Activated T-cell treated with anti-CD3 and anti-CD28 coated beads for 24 hours (primary cell): ENCODE measurements at regions not wholly inside any gene's neighbourhood (a gene's known extent, or its start where the extent isn't known, plus 50 kb on each side); places are given as distances from the start of the nearest gene placed in this dataset.

Experiments used
- DNase-seq: peaks from one replicate; pipeline ENCODE4 v3.0.0-alpha.2; 2020; ENCODE audit warnings: low read depth

GRCh38 chr1:29481031-29481430 lies 244.7 kb downstream of the PTPRU start:
- DNase-seq = no peak

DNA sequence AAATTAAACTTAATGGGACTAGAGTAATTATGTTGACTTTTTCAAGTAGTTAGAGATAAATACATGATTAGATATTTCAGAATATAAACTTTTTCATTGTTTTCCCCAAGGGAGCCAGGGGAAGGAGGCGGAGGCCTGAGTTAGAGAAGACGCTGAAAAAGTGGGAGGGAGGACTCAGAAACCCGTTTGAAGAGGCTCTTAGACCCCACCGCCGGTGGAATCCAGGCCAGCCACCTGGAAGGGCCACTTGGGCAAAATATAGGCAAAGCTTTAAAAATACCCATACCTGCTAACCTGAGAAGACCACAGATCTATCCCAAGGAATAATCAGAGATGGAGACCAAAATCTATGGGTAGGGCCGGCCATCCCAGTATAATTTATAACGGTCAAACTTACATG lies 242.6 kb downstream of the PTPRU start:
- no peak for DNase-seq

DNA sequence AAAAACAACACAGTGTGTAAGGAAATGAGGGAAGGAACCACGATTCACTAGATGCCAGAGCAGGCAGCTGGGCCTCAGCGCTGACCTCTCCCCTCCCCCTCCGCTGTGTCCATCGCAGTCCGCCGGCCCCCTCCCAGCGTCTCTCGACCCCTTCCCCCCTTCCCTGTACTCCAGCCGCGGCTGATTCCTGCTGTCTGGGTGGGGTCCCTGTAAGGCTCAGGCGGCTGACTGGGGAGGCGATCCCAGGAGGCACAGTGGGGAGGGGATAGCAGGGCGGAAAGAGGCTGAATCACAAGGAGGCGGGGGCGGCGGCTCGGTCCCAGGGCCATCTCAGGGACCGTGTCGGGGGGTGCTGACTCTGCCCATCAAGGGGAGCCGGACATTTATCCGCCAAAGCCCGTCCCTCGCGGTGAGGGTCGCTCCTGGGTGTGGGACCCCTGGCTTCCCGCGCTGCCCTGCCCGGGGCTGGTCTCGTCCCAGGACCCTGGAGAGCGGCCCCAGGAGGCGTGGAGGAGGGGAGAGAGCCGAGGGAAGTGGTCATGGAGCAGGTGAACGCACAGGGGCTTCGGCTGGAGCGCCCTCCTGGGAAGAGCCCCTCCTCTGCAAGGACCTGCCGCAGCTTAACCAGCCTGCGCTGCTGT lies 241.9 kb downstream of the PTPRU start:
- no peak for DNase-seq

DNA sequence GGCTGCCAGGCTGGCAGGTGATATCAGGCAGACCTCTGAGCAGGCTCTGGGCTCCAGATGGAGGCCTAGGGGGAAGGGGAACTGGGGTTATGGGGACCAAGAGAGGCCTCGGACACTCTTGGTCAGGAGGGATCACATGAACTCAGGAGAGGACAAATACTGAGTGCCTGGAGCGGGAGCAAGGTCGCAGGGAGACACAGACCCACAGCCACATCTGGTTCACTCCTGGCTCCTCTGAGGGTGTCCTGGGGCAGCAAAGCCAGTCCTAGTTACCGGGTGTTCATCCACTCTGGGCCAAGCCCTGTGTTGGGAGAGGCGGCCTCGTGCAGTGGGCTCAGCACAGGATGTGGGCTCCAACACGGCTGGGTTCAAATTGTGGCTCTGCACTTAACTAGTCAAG lies 239.0 kb downstream of the PTPRU start:
- DNase-seq = no peak

DNA sequence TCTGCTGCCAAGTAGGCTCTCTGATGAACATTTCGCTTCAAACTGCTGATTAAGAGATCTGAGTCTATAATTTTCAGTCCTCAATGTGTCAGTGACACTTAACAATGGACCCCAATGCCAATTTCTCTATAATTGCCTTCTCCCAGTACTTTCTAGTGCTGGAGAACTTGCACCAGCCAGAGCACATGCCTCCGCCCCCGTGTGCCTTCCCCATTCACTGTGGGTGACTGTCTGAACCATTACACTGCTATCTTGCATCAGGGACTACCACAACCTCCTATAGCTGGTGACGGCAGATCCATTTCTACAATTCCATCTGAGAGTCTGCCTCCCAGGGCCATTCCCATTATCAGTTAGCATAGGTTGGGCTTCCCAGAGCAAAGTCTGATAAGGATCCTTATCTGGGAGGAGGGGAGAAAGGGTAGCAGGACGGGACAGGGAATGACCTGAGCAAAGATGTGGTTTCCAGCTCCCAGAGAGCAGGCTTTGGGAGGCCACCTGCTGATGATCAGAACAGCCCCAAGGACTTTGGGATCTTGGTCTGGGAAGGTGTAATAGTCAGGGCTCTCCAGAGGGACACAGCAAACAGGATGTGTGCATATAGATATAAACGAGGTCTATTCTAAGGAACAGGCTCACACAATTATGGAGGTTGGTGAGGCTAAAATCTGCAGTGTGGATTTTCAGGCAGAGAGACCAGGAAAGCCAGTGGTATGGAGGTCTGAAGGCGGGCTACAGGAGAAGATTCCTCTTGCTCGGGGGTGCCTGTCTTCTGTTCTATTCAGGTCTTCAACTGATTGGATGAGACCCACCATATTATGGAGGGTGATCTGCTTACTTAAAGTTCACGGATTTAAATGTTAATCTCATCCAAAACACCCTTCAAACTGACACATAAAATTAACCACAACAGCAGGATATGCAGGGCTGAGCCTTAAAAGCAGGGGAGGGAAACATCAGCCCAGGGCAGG lies 238.2 kb downstream of the PTPRU start:
- no peak for DNase-seq

DNA sequence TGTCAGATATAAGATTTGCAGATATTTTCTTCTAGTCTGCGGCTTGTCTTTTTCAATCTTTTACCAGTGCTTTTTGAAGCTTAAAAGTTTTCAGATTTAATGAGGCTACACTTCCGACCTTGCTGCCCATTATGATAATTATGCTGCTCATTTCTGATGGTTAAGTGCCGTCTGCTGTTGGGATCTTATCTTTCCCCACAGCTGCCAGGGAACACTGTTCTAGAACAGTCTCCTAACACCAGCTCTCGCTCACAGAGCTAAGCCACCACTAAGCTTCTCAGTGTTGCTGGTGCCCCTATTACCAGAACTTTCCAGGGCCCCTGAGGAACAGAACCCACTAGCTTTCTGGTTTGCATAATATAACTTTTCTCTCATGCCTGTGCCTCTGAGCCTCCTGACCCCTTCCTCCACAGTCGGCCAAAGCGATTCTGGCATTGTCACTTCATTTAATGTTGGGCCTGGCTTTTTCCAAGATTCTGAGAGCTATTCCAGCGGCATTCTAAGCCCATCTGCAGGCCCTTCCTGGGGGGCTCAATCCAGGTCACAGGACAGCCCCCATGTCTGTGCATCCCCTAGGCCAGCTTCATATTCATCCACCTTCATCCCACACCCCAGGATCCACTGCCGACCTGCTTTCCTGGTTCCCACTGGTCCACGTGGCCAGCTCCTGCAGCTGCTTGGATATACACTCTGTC lies 237.0 kb downstream of the PTPRU start:
- no peak for DNase-seq

- no peak for DNase-seq
These were observed 235.4 kb downstream of the PTPRU start for GRCh38 chr1:29471487-29472313.

DNA sequence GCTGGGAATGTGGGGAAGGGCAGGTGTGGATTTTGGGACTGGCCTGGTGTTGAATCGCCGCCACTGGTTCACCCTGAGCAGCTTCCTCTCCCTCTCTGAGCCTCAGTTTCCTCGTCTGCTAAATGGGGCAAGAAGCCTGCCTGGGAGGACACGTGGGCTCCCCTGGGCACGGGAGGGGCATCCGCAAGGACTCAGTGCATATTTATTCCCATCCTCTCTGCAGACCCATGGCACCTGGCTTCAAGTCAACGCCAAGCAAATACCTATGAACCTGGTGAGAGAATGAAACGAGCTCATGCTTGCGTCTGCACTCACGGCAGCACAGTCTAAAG lies 234.4 kb downstream of the PTPRU start:
- no peak for DNase-seq

DNA sequence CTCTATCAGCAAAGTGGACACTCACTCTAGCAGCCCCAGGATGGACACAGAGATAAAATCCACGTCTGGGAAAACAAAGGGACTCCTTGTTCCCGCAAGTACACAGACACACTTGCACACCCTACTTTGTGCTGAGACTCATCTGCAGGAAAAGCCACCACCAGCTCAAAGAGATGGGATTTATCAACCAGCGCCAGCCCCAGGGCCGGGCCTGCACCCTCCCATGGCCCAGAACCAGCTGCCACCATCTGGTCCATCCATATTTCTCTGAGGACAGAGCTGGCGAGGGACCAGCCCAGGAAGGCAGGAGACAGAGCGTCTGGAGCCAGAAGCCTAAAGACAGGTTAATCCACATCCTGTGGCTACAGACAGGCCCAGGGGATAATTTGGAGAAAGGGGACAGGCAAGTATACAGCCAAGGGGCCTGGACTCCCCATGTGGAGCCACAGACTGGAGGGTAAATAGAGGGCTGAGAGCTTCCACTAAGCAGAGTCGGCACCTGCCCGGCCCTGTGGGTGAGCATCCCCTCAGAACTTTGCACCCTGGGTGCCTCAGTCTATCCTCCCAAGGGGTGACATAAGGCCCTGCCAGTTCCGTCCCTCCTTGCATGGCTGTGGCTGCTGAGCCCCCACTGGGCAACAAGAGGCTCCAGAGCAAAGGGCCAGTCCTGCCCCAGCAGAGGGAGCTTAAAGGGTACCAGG lies 233.9 kb downstream of the PTPRU start:
- no peak for DNase-seq

DNA sequence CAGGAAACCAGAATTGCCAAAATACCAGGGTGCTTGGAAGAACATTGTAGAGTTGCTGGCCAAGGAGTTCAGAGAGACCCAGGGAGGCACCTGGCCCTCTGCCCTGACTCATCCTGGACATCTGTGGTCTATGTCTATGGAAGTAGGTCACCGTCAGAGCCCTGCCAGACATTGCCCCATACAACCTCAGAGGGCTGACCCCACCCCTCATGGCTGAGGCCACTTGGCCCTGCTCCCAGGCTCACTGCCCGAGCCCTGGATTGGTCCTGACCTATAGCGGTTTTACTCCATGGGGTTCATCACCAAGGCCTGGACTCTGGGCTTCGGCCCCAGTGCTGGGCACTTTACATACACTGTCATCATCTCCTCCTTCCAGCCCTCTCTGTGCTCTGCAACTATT lies 233.1 kb downstream of the PTPRU start:
- no peak for DNase-seq

DNA sequence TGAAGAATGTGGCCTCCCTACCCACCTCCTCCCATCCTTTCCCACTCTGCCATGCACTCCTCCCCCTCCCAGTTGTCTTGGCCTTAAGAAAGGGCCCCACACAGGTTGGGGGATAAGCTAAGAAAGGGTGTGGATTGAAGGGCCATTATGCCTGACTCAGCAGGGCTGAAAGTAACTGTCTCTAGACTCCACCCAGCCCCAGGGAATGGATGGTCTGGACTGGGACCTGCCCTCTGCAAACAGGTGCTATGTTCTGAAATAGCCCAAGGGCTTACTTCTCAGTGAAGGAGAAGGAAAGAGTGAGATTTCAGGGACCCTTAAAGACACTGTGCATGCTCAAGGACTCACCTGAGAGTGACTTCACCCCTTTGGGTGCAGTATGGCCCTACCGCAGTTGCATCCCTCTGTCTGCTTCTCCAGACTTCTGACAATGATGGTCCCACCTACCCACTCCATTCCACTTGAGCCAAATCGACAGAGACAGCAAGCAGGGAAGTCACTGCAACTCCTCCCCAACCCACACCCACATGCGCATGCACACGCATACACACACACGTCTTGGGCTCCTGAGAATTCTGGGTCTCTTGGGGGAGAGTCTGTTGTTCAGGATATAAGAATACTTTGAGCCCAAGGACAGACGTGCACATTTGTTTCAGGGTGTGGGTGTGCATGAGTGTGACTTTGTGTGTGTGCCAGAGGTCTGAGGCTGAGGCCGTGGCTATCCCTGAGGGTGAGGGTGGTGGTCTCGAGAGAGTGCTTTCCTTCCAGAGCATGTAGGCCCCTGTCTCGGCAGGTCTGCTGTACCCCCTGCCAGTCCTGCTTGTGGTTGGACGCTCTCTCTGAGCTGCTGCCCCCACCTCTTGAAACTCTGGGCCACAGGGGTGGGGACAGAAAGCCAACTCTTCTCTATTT lies 231.9 kb downstream of the PTPRU start:
- DNase-seq = no peak

DNA sequence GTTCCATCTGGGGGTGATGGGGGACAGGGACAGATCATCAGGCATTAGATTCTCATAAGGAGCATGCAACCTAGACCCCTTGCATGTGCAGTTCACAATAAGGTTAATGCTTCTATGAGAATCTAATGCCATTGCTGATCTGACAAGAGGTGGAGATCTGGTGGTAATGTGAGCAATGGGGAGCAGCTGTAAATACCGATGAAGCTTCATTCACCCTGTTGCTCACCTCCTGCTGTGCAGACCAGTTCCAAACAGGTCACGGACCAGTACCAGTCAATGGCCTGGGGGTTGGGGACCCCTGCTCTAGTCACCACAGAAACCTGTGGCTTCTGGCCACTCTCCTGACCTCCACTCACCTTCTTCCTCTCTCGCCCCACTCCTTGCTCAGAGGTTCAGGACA lies 229.9 kb downstream of the PTPRU start:
- no peak for DNase-seq

DNA sequence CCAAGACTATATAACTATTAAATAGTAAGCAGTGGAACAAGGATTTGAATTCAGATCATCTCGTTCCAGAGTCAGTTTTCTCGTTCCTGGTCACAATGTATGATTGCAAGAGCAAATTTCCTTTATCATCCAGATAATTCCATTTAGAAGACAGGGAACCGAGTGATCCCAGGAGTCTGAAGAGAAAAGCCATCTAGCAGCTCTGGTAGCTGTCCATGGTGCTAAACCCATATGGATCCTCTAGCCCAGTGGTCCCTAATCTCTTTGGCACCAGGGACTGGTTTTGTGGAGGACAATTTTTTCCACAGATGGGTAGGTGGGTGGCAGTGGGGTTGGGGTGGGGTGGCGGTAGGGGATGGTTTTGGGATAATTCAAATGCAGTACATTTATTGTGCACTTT lies 229.4 kb downstream of the PTPRU start:
- no peak for DNase-seq

- DNase-seq = no peak
These were observed 225.8 kb downstream of the PTPRU start for GRCh38 chr1:29462096-29462495.

DNA sequence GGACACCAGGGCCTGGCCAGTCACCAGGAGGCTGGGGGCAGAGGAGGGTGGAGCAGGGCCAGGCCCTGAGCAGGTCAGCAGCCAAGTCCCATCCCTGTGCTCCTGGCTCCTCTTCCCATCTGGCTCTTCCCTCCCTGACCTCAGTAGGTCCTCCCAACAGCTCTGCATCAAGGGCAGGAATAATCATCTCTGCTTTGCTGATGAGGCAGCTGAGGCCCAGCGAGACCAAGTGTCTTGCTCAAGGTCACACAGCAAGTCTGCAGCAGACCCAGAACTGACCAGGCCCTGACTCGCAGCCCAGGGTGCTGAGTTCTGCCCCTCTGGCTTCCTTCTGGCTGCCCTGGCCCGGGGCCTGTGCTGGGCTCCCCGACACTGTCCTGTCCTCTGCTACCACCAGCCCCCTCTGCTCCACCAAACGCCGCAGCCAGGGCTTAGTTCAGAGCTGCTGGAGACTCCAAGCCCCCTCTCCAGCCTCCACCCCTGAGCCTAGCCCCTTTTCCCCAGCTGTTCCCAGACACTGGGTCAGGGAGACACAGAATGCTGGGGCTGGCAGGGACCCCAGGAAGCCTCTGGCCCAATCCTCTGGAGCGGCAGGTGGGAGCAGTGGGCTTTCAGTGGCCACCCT lies 224.9 kb downstream of the PTPRU start:
- DNase-seq = no peak

DNA sequence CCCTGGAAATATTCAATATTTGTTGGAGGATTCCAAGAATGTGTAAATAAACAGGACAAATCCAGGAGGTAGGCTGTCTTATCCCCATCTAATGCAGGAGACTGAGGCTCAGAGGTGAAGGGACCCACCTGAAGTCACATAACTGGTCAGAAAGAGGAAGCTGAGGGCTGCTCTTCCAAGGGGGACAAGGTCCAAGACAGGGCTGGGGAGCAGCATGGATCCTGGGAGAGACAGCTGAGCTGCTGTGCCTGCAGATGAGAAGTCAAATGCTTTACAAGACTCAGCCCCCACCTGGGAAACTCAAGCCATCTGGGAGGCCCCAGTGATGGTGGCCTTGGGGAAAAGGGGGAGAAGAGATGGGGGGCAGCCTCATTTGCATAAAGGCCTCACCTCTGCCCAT lies 224.4 kb downstream of the PTPRU start:
- no peak for DNase-seq

GRCh38 chr1:29460041-29460610 lies 223.8 kb downstream of the PTPRU start:
- no peak for DNase-seq

- no peak for DNase-seq
These were observed 223.3 kb downstream of the PTPRU start for GRCh38 chr1:29459620-29459945.

- DNase-seq = no peak
These were observed 222.7 kb downstream of the PTPRU start for GRCh38 chr1:29458737-29459619.
